SK-N-SH (cell line): ENCODE measurements at regions not wholly inside any gene's neighbourhood (a gene's known extent, or its start where the extent isn't known, plus 50 kb on each side); places are given as distances from the start of the nearest gene placed in this dataset.
A peak's percentile ranks its signal among the peaks of the same experiment; 100 is the strongest.

Source experiments
- CTCF ChIA-PET: fragments of 300-600, 350-600 bp; formaldehyde crosslinking; extraction: SDS; loops from one replicate; lab custom pipeline; 2021; lab: Yijun Ruan, JAX
- POLR2A ChIA-PET: fragments of 350-600 bp; sonication (Branson Sonifier 250); formaldehyde crosslinking; extraction: SDS; loops from one replicate; lab custom pipeline; 2020; ENCODE audit warnings: antibody characterized with exemption, inconsistent platforms; lab: Yijun Ruan, JAX
- DNase-seq: peaks from one replicate; pipeline ENCODE4 v3.0.0; 2012
- H2AFZ ChIP-seq: fragments of 200-600 bp; sonication (generic); 2 replicates; pipeline ENCODE4 v1.8.1; 2016; ENCODE audit warnings: antibody characterized with exemption, mild to moderate bottlenecking, low read depth
- H3F3A ChIP-seq: fragments of 200-600 bp; sonication (generic); replicated peaks from 2 replicates; pipeline ENCODE3; 2016; ENCODE audit warnings: antibody characterized with exemption, mild to moderate bottlenecking; ENCODE audit not compliant: insufficient read depth
- H3K27ac ChIP-seq, 2 experiments: fragments of 200-500 bp in 1 of 2; fragments of 200-600 bp in 1 of 2; sonication (Bioruptor generic) in 1 of 2; sonication (generic), shearing (Covaris generic) in 1 of 2; 2 replicates each; pipeline versions ENCODE4 v1.5.1 to v1.6.1; 2014 to 2016; ENCODE audit warnings: low read depth in 2 of 2, inconsistent platforms in 1 of 2, low read length in 1 of 2, mild to moderate bottlenecking in 1 of 2, mixed read lengths in 1 of 2
- H3K27me3 ChIP-seq: fragments of 200-600 bp; sonication (generic), shearing (Covaris generic); 2 replicates; pipeline ENCODE4 v1.6.1; 2016; ENCODE audit warnings: mixed run types; ENCODE audit not compliant: insufficient read depth
- H3K36me3 ChIP-seq, 2 experiments: fragments of 200-500 bp in 1 of 2; fragments of 200-600 bp in 1 of 2; sonication (Bioruptor generic) in 1 of 2; sonication (generic) in 1 of 2; replicated peaks in 1 of 2; 2 replicates each; pipeline versions ENCODE3 to v1.5.1; 2014 to 2016; ENCODE audit warnings: low read length in 1 of 2, mild to moderate bottlenecking in 1 of 2; ENCODE audit not compliant: insufficient read depth in 2 of 2, control insufficient read depth in 1 of 2
- H3K4me1 ChIP-seq, 2 experiments: fragments of 200-500 bp in 1 of 2; fragments of 200-600 bp in 1 of 2; sonication (Bioruptor generic) in 1 of 2; sonication (generic), shearing (Covaris generic) in 1 of 2; 2 replicates each; pipeline versions ENCODE4 v1.5.1 to v1.6.1; 2014 to 2016; ENCODE audit warnings: low read depth in 1 of 2, low read length in 1 of 2, mixed run types in 1 of 2; ENCODE audit not compliant: insufficient read depth in 2 of 2, control insufficient read depth in 1 of 2
- H3K4me2 ChIP-seq: fragments of 200-600 bp; sonication (generic), shearing (Covaris generic); 2 replicates; pipeline ENCODE4 v1.6.1; 2017; ENCODE audit warnings: mixed run types
- H3K4me3 ChIP-seq, 2 experiments: fragments of 200-500 bp in 1 of 2; fragments of 200-600 bp in 1 of 2; sonication (Bioruptor generic) in 1 of 2; sonication (generic), shearing (Covaris generic) in 1 of 2; 2 replicates each; pipeline versions ENCODE4 v1.5.1 to v1.8.1; 2014 to 2016; ENCODE audit warnings: low read depth in 2 of 2, inconsistent platforms in 1 of 2, low read length in 1 of 2, mild to moderate bottlenecking in 1 of 2, mixed read lengths in 1 of 2, moderate library complexity in 1 of 2
- H3K79me2 ChIP-seq: fragments of 200-600 bp; sonication (generic); 2 replicates; pipeline ENCODE4 v1.8.1; 2017; ENCODE audit warnings: mild to moderate bottlenecking; ENCODE audit not compliant: insufficient read depth
- H3K9ac ChIP-seq: fragments of 200-600 bp; sonication (generic); 2 replicates; pipeline ENCODE4 v1.6.1; 2017; ENCODE audit warnings: mixed run types
- H3K9me2 ChIP-seq: fragments of 200-600 bp; sonication (generic); 2 replicates; pipeline ENCODE4 v1.6.1; 2017; ENCODE audit warnings: mixed run types
- H3K9me3 ChIP-seq: fragments of 200-600 bp; sonication (generic); 2 replicates; pipeline ENCODE4 v1.6.1; 2017; ENCODE audit warnings: mixed run types, mild to moderate bottlenecking, moderate library complexity
- H4K20me1 ChIP-seq: fragments of 200-600 bp; sonication (generic); 2 replicates; pipeline ENCODE4 v1.6.1; 2017; ENCODE audit warnings: mild to moderate bottlenecking, mixed run types; ENCODE audit not compliant: insufficient read depth
- CTCF ChIP-seq: fragments of 200-600 bp; sonication (generic); IDR thresholded peaks from 2 replicates; pipeline ENCODE4 v1.6.1; 2017; ENCODE audit warnings: antibody characterized with exemption, mild to moderate bottlenecking, moderate library complexity
- EP300 ChIP-seq, 2 experiments: IDR thresholded peaks; 2 replicates each; pipeline versions ENCODE4 v1.4.0 to v1.6.1; 2012; ENCODE audit warnings: borderline replicate concordance in 1 of 2, low read depth in 1 of 2, low read length in 1 of 2
- EZH2phosphoT487 ChIP-seq: fragments of 200-600 bp; sonication (generic); IDR thresholded peaks from 2 replicates; pipeline ENCODE4 v1.6.1; 2017; ENCODE audit warnings: low read depth, mixed run types, mild to moderate bottlenecking, antibody characterized with exemption, moderate library complexity, borderline replicate concordance
- FOSL2 ChIP-seq: IDR thresholded peaks from 2 replicates; pipeline ENCODE4 v1.4.0; 2012; ENCODE audit warnings: low read depth, mild to moderate bottlenecking, moderate library complexity, borderline replicate concordance
- FOXJ3 ChIP-seq: sonication (generic); formaldehyde crosslinking; IDR thresholded peaks from 2 replicates; pipeline ENCODE4 v1.5.1; 2020; ENCODE audit warnings: mild to moderate bottlenecking, missing genetic modification reagents
- GABPA ChIP-seq: IDR thresholded peaks from 2 replicates; pipeline ENCODE4 v1.4.0; 2012; ENCODE audit warnings: low read depth, mild to moderate bottlenecking
- GATA2 ChIP-seq: sonication (generic); formaldehyde crosslinking; IDR thresholded peaks from 2 replicates; pipeline ENCODE4 v1.5.0; 2020; ENCODE audit warnings: mild to moderate bottlenecking, missing genetic modification reagents
- IRF3 ChIP-seq: fragments of 150-350 bp; IDR thresholded peaks from 2 replicates; pipeline ENCODE4 v1.6.1; 2016; ENCODE audit warnings: mild to moderate bottlenecking, low read depth, low read length
- JUND ChIP-seq: IDR thresholded peaks from 2 replicates; pipeline ENCODE4 v1.4.0; 2012
- MXI1 ChIP-seq: IDR thresholded peaks from 2 replicates; pipeline ENCODE4 v1.6.1; 2012; ENCODE audit warnings: mild to moderate bottlenecking, low read depth, low read length, improper control_type of control experiment
- NFIC ChIP-seq: IDR thresholded peaks from 2 replicates; pipeline ENCODE4 v1.4.0; 2012; ENCODE audit warnings: borderline replicate concordance
- POLR2AphosphoS5 ChIP-seq: IDR thresholded peaks from 2 replicates; pipeline ENCODE4 v1.6.1; 2012; ENCODE audit warnings: low read depth, low read length
- RAD21 ChIP-seq: IDR thresholded peaks from 2 replicates; pipeline ENCODE4 v1.6.1; 2012; ENCODE audit warnings: mild to moderate bottlenecking, low read length
- RCOR1 ChIP-seq: fragments of 150-350 bp; IDR thresholded peaks from 2 replicates; pipeline ENCODE4 v1.6.1; 2017; ENCODE audit warnings: antibody characterized with exemption, low read length
- REST ChIP-seq: IDR thresholded peaks from 2 replicates; pipeline ENCODE4 v1.6.1; 2012; ENCODE audit warnings: mild to moderate bottlenecking, low read depth, low read length, moderate library complexity
- SIN3A ChIP-seq: IDR thresholded peaks from 2 replicates; pipeline ENCODE4 v1.6.1; 2012; ENCODE audit warnings: low read depth, mild to moderate bottlenecking, low read length, moderate library complexity, borderline replicate concordance
- SMC3 ChIP-seq: IDR thresholded peaks from 2 replicates; pipeline ENCODE4 v1.6.1; 2012; ENCODE audit warnings: low read depth, low read length, improper control_type of control experiment
- TEAD4 ChIP-seq: IDR thresholded peaks from 2 replicates; pipeline ENCODE4 v1.4.0; 2012; ENCODE audit warnings: mild to moderate bottlenecking, borderline replicate concordance; ENCODE audit not compliant: insufficient read depth
- YY1 ChIP-seq: IDR thresholded peaks from 2 replicates; pipeline ENCODE4 v1.4.0; 2012; ENCODE audit warnings: low read depth, mild to moderate bottlenecking
- WGBS: methylation state at CpG from one replicate; pipeline ENCODE4 v1.1.6; 2017; ENCODE audit warnings: low lambda C conversion rate; 5-methylcytosine and 5-hydroxymethylcytosine counted together

- POLR2A ChIA-PET = no interaction called here
- Histone ChIP-seq H3F3A (peaks cover 46% of the 10 kb centered on the region), H3K9ac (no peak overlapping the region; the same call in 1 of the 2 replicates), H3K27ac (peak overlapping the region; percentile 68 to 88), H3K27me3 (no peaks in the 10 kb centered on the region), H3K4me3 (no peak overlapping the region), H4K20me1 (no peaks in the 10 kb centered on the region), H3K4me2 (peak overlapping the region; percentile 47), H2AFZ (no peak overlapping the region), H3K36me3 (no peaks in the 10 kb centered on the region), H3K9me2 (no peaks in the 10 kb centered on the region), H3K79me2 (no peaks in the 10 kb centered on the region), H3K4me1 (peaks cover 6 to 50% of the 10 kb centered on the region in 2 experiments), H3K9me3 (no peaks in the 10 kb centered on the region)
- 86% methylated on average over 1 of the region's 1 CpG for WGBS
- CTCF ChIA-PET = no interaction called here
- no peak for TF ChIP-seq REST
- TF ChIP-seq YY1 = no peak
- no peak for TF ChIP-seq RAD21
- TF ChIP-seq FOSL2 = no peak
- no peak for TF ChIP-seq EZH2phosphoT487
- TF ChIP-seq FOXJ3 (CRISPR knock-in tag) = no peak
- TF ChIP-seq EP300 (IDR thresholded peaks at IDR 0.05; ENCODE audit: borderline replicate concordance in 1 of 2, low read depth in 1 of 2, low read length in 1 of 2) = no peak
- no peak for TF ChIP-seq TEAD4
- no peak for TF ChIP-seq SIN3A
- TF ChIP-seq GABPA = no peak
- TF ChIP-seq NFIC = no peak
- TF ChIP-seq POLR2AphosphoS5 = no peak
- no peak for TF ChIP-seq RCOR1
- no peak for TF ChIP-seq CTCF
- TF ChIP-seq IRF3 = no peak
- TF ChIP-seq MXI1 = no peak
- TF ChIP-seq GATA2 (CRISPR knock-in tag) = no peak
- no peak for TF ChIP-seq JUND
- no peak for TF ChIP-seq SMC3
- no peak for DNase-seq
Measured at GRCh38 chr7:116356333-116356965, 143.1 kb upstream of the CAV2 start.
